IPS DF 6.9 (cell line): ENCODE measurements at regions not wholly inside any gene's neighbourhood (a gene's known extent, or its start where the extent isn't known, plus 50 kb on each side); places are given as distances from the start of the nearest gene placed in this dataset.

Source experiments
- DNase-seq: peaks from one replicate; pipeline ENCODE4 v3.0.0-alpha.2; 2013; ENCODE audit warnings: low read depth, low spot score
- H3K27ac ChIP-seq: one replicate; pipeline ENCODE4 v1.5.1; 2013; ENCODE audit warnings: low read length, control low read depth
- H3K27me3 ChIP-seq: 2 replicates; pipeline ENCODE4 v1.6.1; 2013; ENCODE audit warnings: mild to moderate bottlenecking, low read length; ENCODE audit not compliant: control insufficient read depth, insufficient read depth
- H3K36me3 ChIP-seq: 2 replicates; pipeline ENCODE4 v1.6.1; 2013; ENCODE audit warnings: low read length; ENCODE audit not compliant: control insufficient read depth, insufficient read depth
- H3K4me1 ChIP-seq: 2 replicates; pipeline ENCODE4 v1.6.1; 2013; ENCODE audit warnings: low read length; ENCODE audit not compliant: control insufficient read depth, insufficient read depth
- H3K4me3 ChIP-seq: 2 replicates; pipeline ENCODE4 v1.5.1; 2013; ENCODE audit warnings: mild to moderate bottlenecking, low read length
- H3K9me3 ChIP-seq: 2 replicates; pipeline ENCODE4 v1.6.1; 2013; ENCODE audit warnings: low read length, inconsistent platforms; ENCODE audit not compliant: control insufficient read depth, insufficient read depth
- WGBS: extraction: QIAGEN DNeasy Blood & Tissue Kit; methylation state at CpG from one replicate; pipeline ENCODE4 v1.1.7; 2013; ENCODE audit warnings: mixed read lengths, missing lambda C conversion rate; ENCODE audit not compliant: insufficient read length, insufficient coverage; 5-methylcytosine and 5-hydroxymethylcytosine counted together

DNA sequence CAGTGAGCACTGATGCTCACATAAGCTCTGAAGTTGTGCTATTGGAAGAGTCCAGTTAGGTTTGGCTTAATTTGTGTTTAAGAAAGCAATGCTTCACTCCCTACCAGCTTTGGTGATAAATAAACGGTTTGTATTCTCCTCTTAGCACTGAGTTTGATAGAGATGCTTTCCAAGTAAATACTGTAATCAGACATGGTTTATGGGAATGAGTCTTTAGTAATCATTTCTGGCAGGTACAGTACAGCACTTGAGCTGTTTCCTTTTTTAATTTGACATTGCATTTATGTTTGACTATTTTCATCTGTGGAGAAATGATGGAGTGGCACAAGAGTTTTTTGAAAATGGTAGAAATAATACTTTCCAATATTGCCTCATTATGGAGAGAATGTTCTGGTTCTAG is 455.3 kb downstream of the ACTRT1 start:
- no peak for DNase-seq
- Histone ChIP-seq H3K27me3 (no peaks in the 10 kb centered on the region), H3K27ac (no peak overlapping the region), H3K4me1 (no peaks in the 10 kb centered on the region), H3K36me3 (no peaks in the 10 kb centered on the region), H3K4me3 (no peak overlapping the region), H3K9me3 (no peaks in the 10 kb centered on the region)
- no CpG with 5 or more reads among the region's 1 CpG for WGBS

DNA sequence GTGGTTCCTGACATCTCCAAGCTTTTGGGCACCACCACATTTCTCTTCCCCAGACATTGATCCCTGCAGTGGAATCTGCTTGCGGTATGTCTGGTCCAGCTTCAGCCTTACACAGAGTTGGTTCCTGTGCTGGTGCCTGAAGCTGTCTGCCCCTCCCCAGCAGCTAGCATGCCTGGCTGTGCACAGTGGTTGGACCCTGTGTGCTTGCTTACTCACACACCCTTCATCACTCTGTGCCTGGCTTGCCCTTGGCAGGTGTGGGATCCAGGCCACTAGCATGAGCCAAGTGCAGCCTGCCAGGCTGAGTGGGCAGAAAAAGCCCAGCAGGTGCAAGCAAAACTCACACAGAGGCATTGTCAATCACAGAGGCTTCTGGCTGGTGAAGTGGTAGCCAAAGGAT is 473.8 kb downstream of the ACTRT1 start:
- Histone ChIP-seq H3K9me3 (no peaks in the 10 kb centered on the region), H3K27ac (no peak overlapping the region), H3K27me3 (no peaks in the 10 kb centered on the region), H3K36me3 (no peaks in the 10 kb centered on the region), H3K4me3 (no peak overlapping the region), H3K4me1 (no peaks in the 10 kb centered on the region)
- DNase-seq: no peak
- no CpG with 5 or more reads among the region's 1 CpG for WGBS

GRCh38 chrX:127577884-127578283 is 474.3 kb downstream of the ACTRT1 start:
- Histone ChIP-seq H3K27ac (no peak overlapping the region), H3K4me3 (no peak overlapping the region), H3K27me3 (no peaks in the 10 kb centered on the region), H3K4me1 (no peaks in the 10 kb centered on the region), H3K36me3 (no peaks in the 10 kb centered on the region), H3K9me3 (no peaks in the 10 kb centered on the region)
- WGBS: no CpG with 5 or more reads among the region's 6 CpGs
- DNase-seq: no peak

DNA sequence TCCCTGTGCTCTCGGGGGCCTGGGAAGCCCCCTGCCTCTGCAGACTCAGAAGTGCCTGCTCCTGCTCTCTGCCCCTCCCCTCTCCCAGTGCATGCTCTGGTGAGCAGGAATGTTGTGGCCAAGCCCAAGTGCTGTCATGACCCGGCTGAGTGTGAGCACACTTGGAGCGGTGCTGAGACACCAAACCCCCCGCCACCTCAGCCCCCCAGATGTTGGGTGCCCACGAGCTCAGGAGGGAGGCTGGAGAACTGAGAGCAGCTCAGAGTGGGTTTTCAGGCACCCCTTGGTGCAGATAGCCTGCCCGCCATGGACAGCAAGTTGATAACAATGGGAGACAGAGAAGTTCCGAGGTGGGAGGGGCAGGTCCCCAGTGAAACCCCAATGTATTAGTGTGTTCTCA is 477.4 kb downstream of the ACTRT1 start:
- H3K9me3 ChIP-seq: no peaks in the 10 kb centered on the region
- no peak overlapping the region for H3K4me3 ChIP-seq
- DNase-seq: no peak
- no peaks in the 10 kb centered on the region for H3K4me1 ChIP-seq
- no peaks in the 10 kb centered on the region for H3K36me3 ChIP-seq
- no CpG with 5 or more reads among the region's 7 CpGs for WGBS
- no peaks in the 10 kb centered on the region for H3K27me3 ChIP-seq
- H3K27ac ChIP-seq: no peak overlapping the region

DNA sequence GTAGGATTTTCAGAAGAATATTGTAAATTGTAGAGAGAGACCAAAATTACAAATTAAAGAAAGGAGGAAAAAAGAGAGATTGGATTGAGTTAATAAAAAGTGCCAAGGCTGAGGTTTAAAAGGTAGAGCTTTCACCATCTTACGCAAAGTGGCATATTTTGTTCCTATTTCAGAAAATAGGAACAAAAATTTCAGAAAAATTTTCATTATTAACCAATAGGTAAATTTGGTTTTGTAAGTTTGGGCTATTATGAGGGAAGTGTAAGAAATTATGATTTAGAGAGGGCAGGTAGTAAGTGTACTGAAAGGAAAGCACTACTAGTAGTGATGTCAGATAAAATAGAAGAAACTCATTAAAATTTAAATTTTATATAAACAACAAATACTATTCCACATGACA is 479.7 kb downstream of the ACTRT1 start:
- H3K9me3 ChIP-seq: no peaks in the 10 kb centered on the region
- no CpG with 5 or more reads among the region's 1 CpG for WGBS
- H3K27ac ChIP-seq: no peak overlapping the region
- no peaks in the 10 kb centered on the region for H3K36me3 ChIP-seq
- H3K4me3 ChIP-seq: no peak overlapping the region
- H3K4me1 ChIP-seq: no peaks in the 10 kb centered on the region
- DNase-seq: no peak
- H3K27me3 ChIP-seq: no peaks in the 10 kb centered on the region

DNA sequence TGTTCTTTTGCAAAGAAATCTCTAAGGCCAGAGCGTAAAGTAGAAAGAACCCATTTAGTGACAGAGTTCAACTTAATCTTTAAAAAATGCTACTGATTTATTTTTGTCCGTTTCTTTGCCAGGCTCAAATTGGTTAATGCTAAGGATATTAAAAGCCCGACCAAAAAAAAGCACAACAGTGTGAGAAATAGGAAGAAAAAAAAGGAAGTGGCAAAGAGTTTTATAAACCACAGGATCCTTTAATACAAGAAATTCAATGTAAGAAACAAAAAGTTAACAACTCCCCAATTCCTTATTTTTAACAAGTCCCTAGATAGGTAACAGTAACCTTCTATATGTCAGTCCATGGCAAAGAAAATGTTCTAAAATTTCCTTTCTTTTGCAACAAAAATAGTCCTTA is 480.4 kb downstream of the ACTRT1 start:
- DNase-seq: no peak

GRCh38 chrX:127570276-127570675 is 481.9 kb downstream of the ACTRT1 start:
- no peak for DNase-seq
- no peaks in the 10 kb centered on the region for H3K9me3 ChIP-seq
- no peak overlapping the region for H3K4me3 ChIP-seq
- no peaks in the 10 kb centered on the region for H3K36me3 ChIP-seq
- no peak overlapping the region for H3K27ac ChIP-seq
- no peaks in the 10 kb centered on the region for H3K4me1 ChIP-seq
- H3K27me3 ChIP-seq: no peaks in the 10 kb centered on the region

More for the DNA sequence above, 480.4 kb downstream of the ACTRT1 start:
- no peaks in the 10 kb centered on the region for H3K36me3 ChIP-seq
- no peak overlapping the region for H3K4me3 ChIP-seq
- H3K4me1 ChIP-seq: no peaks in the 10 kb centered on the region
- no peaks in the 10 kb centered on the region for H3K9me3 ChIP-seq
- H3K27me3 ChIP-seq: no peaks in the 10 kb centered on the region
- no CpG with 5 or more reads among the region's 3 CpGs for WGBS
- no peak overlapping the region for H3K27ac ChIP-seq

- H3K4me1 ChIP-seq: no peaks in the 10 kb centered on the region
- H3K4me3 ChIP-seq: no peak overlapping the region
- WGBS: no CpG with 5 or more reads among the region's 1 CpG
- H3K9me3 ChIP-seq: no peaks in the 10 kb centered on the region
- H3K27me3 ChIP-seq: no peaks in the 10 kb centered on the region
- no peak for DNase-seq
- H3K27ac ChIP-seq: no peak overlapping the region
- H3K36me3 ChIP-seq: no peaks in the 10 kb centered on the region
These were observed 483.5 kb downstream of the ACTRT1 start for GRCh38 chrX:127568691-127569090.

- no peak overlapping the region for H3K4me3 ChIP-seq
- DNase-seq: no peak
These were observed 493.4 kb downstream of the ACTRT1 start for GRCh38 chrX:127558811-127559210.

DNA sequence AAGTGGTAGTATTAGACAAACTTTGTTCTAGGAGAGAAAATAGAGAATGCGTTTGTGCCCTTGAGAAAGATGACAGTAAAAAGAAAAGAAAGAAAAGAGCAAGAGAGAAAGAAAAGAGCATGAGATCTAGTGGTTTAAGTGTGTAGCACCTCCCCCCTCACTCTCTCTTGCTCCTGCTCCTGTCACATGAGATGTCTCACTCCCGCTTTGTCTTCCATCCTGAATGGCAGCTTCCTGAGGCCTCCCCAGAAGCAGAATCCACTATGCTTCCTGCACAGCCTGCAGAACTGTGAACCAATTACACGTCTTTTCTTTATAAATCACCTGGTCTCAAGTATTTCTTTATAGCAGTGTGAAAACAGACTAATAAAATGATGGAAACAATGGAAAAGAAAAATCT is 499.6 kb downstream of the ACTRT1 start:
- no peak overlapping the region for H3K4me3 ChIP-seq
- WGBS: no CpG with 5 or more reads among the region's 3 CpGs
- H3K36me3 ChIP-seq: no peaks in the 10 kb centered on the region
- DNase-seq: no peak
- H3K9me3 ChIP-seq: no peaks in the 10 kb centered on the region
- no peak overlapping the region for H3K27ac ChIP-seq
- no peaks in the 10 kb centered on the region for H3K27me3 ChIP-seq
- H3K4me1 ChIP-seq: no peaks in the 10 kb centered on the region

More at GRCh38 chrX:127558811-127559210, 493.4 kb downstream of the ACTRT1 start:
- H3K4me1 ChIP-seq: no peaks in the 10 kb centered on the region
- no CpG with 5 or more reads among the region's 2 CpGs for WGBS
- H3K27ac ChIP-seq: no peak overlapping the region
- no peaks in the 10 kb centered on the region for H3K36me3 ChIP-seq
- H3K9me3 ChIP-seq: no peaks in the 10 kb centered on the region
- H3K27me3 ChIP-seq: no peaks in the 10 kb centered on the region

GRCh38 chrX:127519323-127519722 is 532.9 kb downstream of the ACTRT1 start:
- no peaks in the 10 kb centered on the region for H3K36me3 ChIP-seq
- no peak for DNase-seq
- H3K27ac ChIP-seq: no peak overlapping the region
- no peaks in the 10 kb centered on the region for H3K4me1 ChIP-seq
- H3K9me3 ChIP-seq: no peaks in the 10 kb centered on the region
- no peak overlapping the region for H3K4me3 ChIP-seq
- H3K27me3 ChIP-seq: no peaks in the 10 kb centered on the region
- no CpG with 5 or more reads among the region's 4 CpGs for WGBS
